H1 (cell line): ENCODE measurements at regions not wholly inside any gene's neighbourhood (a gene's known extent, or its start where the extent isn't known, plus 50 kb on each side); places are given as distances from the start of the nearest gene placed in this dataset.

Experiments
- CTCF ChIA-PET: fragments of 300-600 bp; sonication (Branson Sonifier 250); formaldehyde crosslinking; loops from one replicate; lab custom pipeline; 2021; ENCODE audit not compliant: partially characterized antibody; lab: Charles Lee
- POLR2A ChIA-PET: fragments of 300-600 bp; sonication (Branson Sonifier 250); formaldehyde crosslinking; loops from one replicate; lab custom pipeline; 2021; ENCODE audit warnings: inconsistent platforms; ENCODE audit not compliant: partially characterized antibody; lab: Charles Lee
- DNase-seq, 2 experiments: peaks; one replicate each; pipeline versions ENCODE4 v3.0.0 to v3.0.0-alpha.2; 2010 to 2022; ENCODE audit warnings: low spot score in 2 of 2, low read depth in 1 of 2, mixed read lengths in 1 of 2
- FAIRE-seq: peaks from 2 replicates; lab custom pipeline; 2011; peaks lifted over from hg19 to GRCh38; lab: Jason Lieb, UNC
- H2AFZ ChIP-seq: 2 replicates; pipeline ENCODE4 v1.8.1; 2012; ENCODE audit warnings: low read length, inconsistent platforms
- H2AK5ac ChIP-seq: 2 replicates; pipeline ENCODE4 v1.6.1; 2013; ENCODE audit warnings: low read depth, low read length
- H2BK120ac ChIP-seq: replicated peaks from 2 replicates; pipeline ENCODE3; 2013; ENCODE audit warnings: low read depth, low read length, inconsistent platforms
- H2BK12ac ChIP-seq: 2 replicates; pipeline ENCODE4 v1.6.1; 2013; ENCODE audit warnings: low read depth, low read length
- H2BK15ac ChIP-seq: 2 replicates; pipeline ENCODE4 v1.6.1; 2013; ENCODE audit warnings: low read length
- H2BK20ac ChIP-seq: 2 replicates; pipeline ENCODE4 v1.6.1; 2013; ENCODE audit warnings: low read length
- H2BK5ac ChIP-seq: 2 replicates; pipeline ENCODE4 v1.6.1; 2013; ENCODE audit warnings: low read depth, low read length
- H3K14ac ChIP-seq: 2 replicates; pipeline ENCODE4 v1.6.1; 2013; ENCODE audit warnings: inconsistent platforms; ENCODE audit not compliant: insufficient read length
- H3K18ac ChIP-seq: 2 replicates; pipeline ENCODE4 v1.6.1; 2013; ENCODE audit warnings: low read length; ENCODE audit errors: extremely low read depth
- H3K23ac ChIP-seq: 2 replicates; pipeline ENCODE4 v1.6.1; 2013; ENCODE audit warnings: inconsistent platforms; ENCODE audit not compliant: insufficient read length
- H3K23me2 ChIP-seq: 2 replicates; pipeline ENCODE4 v1.6.1; 2013; ENCODE audit warnings: low read depth, low read length
- H3K27ac ChIP-seq: 2 replicates; pipeline ENCODE4 v1.6.1; 2011; ENCODE audit warnings: low read depth, low read length, inconsistent platforms
- H3K27me3 ChIP-seq, 4 experiments: replicated peaks in 1 of 4; 1 replicate in 1 of 4; 2 replicates in 3 of 4; pipeline versions ENCODE4 v1.6.1 to v1.8.1; 2011 to 2013; ENCODE audit warnings: low read length in 3 of 4, mild to moderate bottlenecking in 3 of 4, inconsistent platforms in 2 of 4, mixed read lengths in 2 of 4, moderate library complexity in 1 of 4; ENCODE audit not compliant: control insufficient read depth in 3 of 4, insufficient read depth in 3 of 4; ENCODE audit errors: extremely low read depth in 1 of 4
- H3K36me3 ChIP-seq, 4 experiments: 2 replicates each; pipeline versions ENCODE4 v1.6.1 to v1.8.1; 2011 to 2013; ENCODE audit warnings: mild to moderate bottlenecking in 4 of 4, low read length in 3 of 4, moderate library complexity in 2 of 4, control low read depth in 1 of 4, inconsistent platforms in 1 of 4; ENCODE audit not compliant: insufficient read depth in 4 of 4, control insufficient read depth in 2 of 4
- H3K4ac ChIP-seq: replicated peaks from 2 replicates; pipeline ENCODE3; 2013; ENCODE audit warnings: low read length, low read depth, mixed read lengths, inconsistent platforms; ENCODE audit not compliant: insufficient read length
- H3K4me1 ChIP-seq, 4 experiments: replicated peaks in 1 of 4; 1 replicate in 1 of 4; 2 replicates in 3 of 4; pipeline versions ENCODE4 v1.6.1 to v1.8.1; 2011 to 2013; ENCODE audit warnings: low read length in 3 of 4, inconsistent platforms in 2 of 4, mixed read lengths in 1 of 4; ENCODE audit not compliant: insufficient read depth in 4 of 4, control insufficient read depth in 3 of 4
- H3K4me2 ChIP-seq, 2 experiments: 2 replicates each; pipeline versions ENCODE4 v1.6.1 to v1.8.1; 2011 to 2013; ENCODE audit warnings: low read depth in 2 of 2, low read length in 2 of 2, control low read depth in 1 of 2, inconsistent platforms in 1 of 2, mild to moderate bottlenecking in 1 of 2; ENCODE audit not compliant: insufficient read depth in 1 of 2
- H3K4me3 ChIP-seq, 4 experiments: fragments of 200-600, 300-600 bp in 1 of 4; sonication (generic), shearing (Covaris generic), sonication (Bioruptor Twin) in 1 of 4; 2 replicates each; pipeline versions ENCODE4 v1.5.1 to v1.8.1; 2011 to 2016; ENCODE audit warnings: low read length in 4 of 4, low read depth in 3 of 4, control low read depth in 2 of 4, inconsistent platforms in 2 of 4, mild to moderate bottlenecking in 2 of 4, mixed read lengths in 1 of 4, moderate library complexity in 1 of 4; ENCODE audit not compliant: insufficient read depth in 2 of 4; ENCODE audit errors: extremely low read depth in 1 of 4
- H3K56ac ChIP-seq: replicated peaks from 2 replicates; pipeline ENCODE3; 2013; ENCODE audit warnings: low read depth, mild to moderate bottlenecking, mixed read lengths, low read length, inconsistent platforms; ENCODE audit not compliant: insufficient read length
- H3K79me1 ChIP-seq: 2 replicates; pipeline ENCODE4 v1.6.1; 2013; ENCODE audit warnings: low read depth, low read length, control low read depth
- H3K79me2 ChIP-seq, 2 experiments: 2 replicates each; pipeline versions ENCODE4 v1.6.1 to v1.8.1; 2012 to 2013; ENCODE audit warnings: low read length in 2 of 2, mild to moderate bottlenecking in 2 of 2, inconsistent platforms in 1 of 2; ENCODE audit not compliant: insufficient read depth in 2 of 2, control insufficient read depth in 1 of 2
- H3K9ac ChIP-seq, 4 experiments: replicated peaks in 1 of 4; 1 replicate in 1 of 4; 2 replicates in 3 of 4; pipeline versions ENCODE4 v1.6.1 to v1.8.1; 2011 to 2013; ENCODE audit warnings: low read depth in 3 of 4, low read length in 3 of 4, control low read depth in 2 of 4, mild to moderate bottlenecking in 2 of 4, moderate library complexity in 2 of 4, inconsistent platforms in 1 of 4; ENCODE audit errors: extremely low read depth in 1 of 4
- H3K9me3 ChIP-seq, 2 experiments: 2 replicates each; pipeline versions ENCODE4 v1.6.1 to v1.8.1; 2012 to 2013; ENCODE audit warnings: mild to moderate bottlenecking in 2 of 2, moderate library complexity in 2 of 2, control low read depth in 1 of 2, inconsistent platforms in 1 of 2, low read depth in 1 of 2, low read length in 1 of 2, mixed read lengths in 1 of 2; ENCODE audit not compliant: insufficient read depth in 2 of 2
- H4K20me1 ChIP-seq, 2 experiments: replicated peaks in 1 of 2; 2 replicates each; pipeline versions ENCODE3 to v1.8.1; 2011 to 2013; ENCODE audit warnings: inconsistent platforms in 2 of 2, low read length in 2 of 2, mild to moderate bottlenecking in 1 of 2; ENCODE audit not compliant: insufficient read depth in 2 of 2, control insufficient read depth in 1 of 2
- H4K5ac ChIP-seq: 2 replicates; pipeline ENCODE4 v1.6.1; 2013; ENCODE audit warnings: low read length, low read depth, mixed read lengths, inconsistent platforms; ENCODE audit not compliant: insufficient read length
- H4K8ac ChIP-seq: 2 replicates; pipeline ENCODE4 v1.8.0; 2013; ENCODE audit warnings: mild to moderate bottlenecking, moderate library complexity, low read length, inconsistent platforms; ENCODE audit not compliant: insufficient read depth; ENCODE audit errors: extremely low read depth
- H4K91ac ChIP-seq: replicated peaks from 2 replicates; pipeline ENCODE3; 2013; ENCODE audit warnings: low read length, mixed read lengths, inconsistent platforms; ENCODE audit not compliant: insufficient read length
- BACH1 ChIP-seq: IDR thresholded peaks from 2 replicates; pipeline ENCODE4 v1.6.1; 2012; ENCODE audit warnings: low read length, improper control_type of control experiment
- BCL11A ChIP-seq, 2 experiments: IDR thresholded peaks; one replicate each; pipeline ENCODE4 v1.6.1; 2011; ENCODE audit warnings: low read depth in 2 of 2, low read length in 2 of 2, mild to moderate bottlenecking in 2 of 2
- CBX8 ChIP-seq: fragments of 300-800, 300-1000 bp; sonication (generic); IDR thresholded peaks from 2 replicates; pipeline ENCODE4 v1.7.1; 2016; ENCODE audit warnings: low read depth, low read length, borderline replicate concordance
- CEBPB ChIP-seq: IDR thresholded peaks from 2 replicates; pipeline ENCODE4 v1.6.1; 2012; ENCODE audit warnings: low read depth, low read length
- CHD2 ChIP-seq: IDR thresholded peaks from 2 replicates; pipeline ENCODE4 v1.6.1; 2012; ENCODE audit warnings: low read length, improper control_type of control experiment
- EGR1 ChIP-seq: IDR thresholded peaks from 2 replicates; pipeline ENCODE4 v1.6.1; 2011; ENCODE audit warnings: low read depth, low read length, borderline replicate concordance
- GABPA ChIP-seq: IDR thresholded peaks from 2 replicates; pipeline ENCODE4 v1.6.1; 2011; ENCODE audit warnings: mild to moderate bottlenecking, low read length, moderate library complexity, borderline replicate concordance; ENCODE audit not compliant: insufficient read depth
- HDAC6 ChIP-seq: IDR thresholded peaks from one replicate; pipeline ENCODE4 v1.7.1; 2012; ENCODE audit warnings: low read depth, mild to moderate bottlenecking, inconsistent platforms, low read length, moderate library complexity
- KDM4A ChIP-seq: IDR thresholded peaks from one replicate; pipeline ENCODE4 v1.7.1; 2012; ENCODE audit warnings: low read depth, mild to moderate bottlenecking, moderate library complexity, low read length, inconsistent platforms; ENCODE audit not compliant: severe bottlenecking
- NRF1 ChIP-seq: IDR thresholded peaks from 2 replicates; pipeline ENCODE4 v1.6.1; 2011; ENCODE audit warnings: mild to moderate bottlenecking, low read depth, low read length, improper control_type of control experiment
- POLR2A ChIP-seq, 2 experiments: IDR thresholded peaks; 1 replicate in 1 of 2; 2 replicates in 1 of 2; pipeline ENCODE4 v1.6.1; 2011; ENCODE audit warnings: low read depth in 2 of 2, low read length in 2 of 2, mild to moderate bottlenecking in 2 of 2; ENCODE audit errors: control extremely low read depth in 1 of 2
- RXRA ChIP-seq: IDR thresholded peaks from 2 replicates; pipeline ENCODE4 v1.6.1; 2011; ENCODE audit warnings: low read depth, mild to moderate bottlenecking, low read length, moderate library complexity; ENCODE audit not compliant: insufficient read depth
- SIN3A ChIP-seq, 2 experiments: IDR thresholded peaks in 1 of 2; conservative IDR thresholded peaks in 1 of 2; 2 replicates each; pipeline ENCODE4 v1.6.1; 2011 to 2012; ENCODE audit warnings: low read length in 2 of 2, improper control_type of control experiment in 1 of 2, low read depth in 1 of 2, mild to moderate bottlenecking in 1 of 2
- SUZ12 ChIP-seq: fragments of 200-600 bp; sonication (generic); IDR thresholded peaks from 2 replicates; pipeline ENCODE4 v1.6.1; 2012; ENCODE audit warnings: mild to moderate bottlenecking, inconsistent platforms, low read length, moderate library complexity, mixed read lengths
- TAF1 ChIP-seq: IDR thresholded peaks from 2 replicates; pipeline ENCODE4 v1.6.1; 2011; ENCODE audit warnings: mild to moderate bottlenecking, low read depth, low read length
- ZNF274 ChIP-seq: IDR thresholded peaks from 2 replicates; pipeline ENCODE4 v1.7.0; 2012; ENCODE audit warnings: low read length, borderline replicate concordance; ENCODE audit errors: extremely low read depth
- WGBS, 2 experiments: shearing (Covaris generic) in 1 of 2; methylation state at CpG; one replicate each; pipeline versions ENCODE4 v1.1.6 to v1.1.7; 2013 to 2015; ENCODE audit warnings: low lambda C conversion rate in 2 of 2, mixed read lengths in 2 of 2, inconsistent platforms in 1 of 2, low coverage in 1 of 2, missing lambda C conversion rate in 1 of 2; ENCODE audit not compliant: insufficient replicate concordance in 2 of 2, insufficient coverage in 1 of 2, insufficient read length in 1 of 2; ENCODE audit errors: extremely low coverage in 1 of 2, missing lambda C conversion rate in 1 of 2; 5-methylcytosine and 5-hydroxymethylcytosine counted together

- Histone ChIP-seq H3K4me2 (no peak overlapping the region), H3K23me2 (no peaks in the 10 kb centered on the region), H3K18ac (no peak overlapping the region), H3K79me1 (no peaks in the 10 kb centered on the region), H3K4me1 (no peaks in the 10 kb centered on the region), H3K27ac (no peak overlapping the region), H4K91ac (no peak overlapping the region), H3K36me3 (no peaks in the 10 kb centered on the region), H2BK20ac (no peak overlapping the region), H2BK15ac (no peak overlapping the region), H2BK5ac (no peak overlapping the region), H3K4me3 (no peak overlapping the region), H3K4ac (no peak overlapping the region), H2AK5ac (no peak overlapping the region), H2AFZ (no peak overlapping the region), H4K20me1 (peaks cover 0 to 2% of the 10 kb centered on the region in 2 experiments), H3K56ac (no peak overlapping the region), H3K79me2 (no peaks in the 10 kb centered on the region), H3K9ac (no peak overlapping the region), H2BK120ac (no peak overlapping the region), H3K14ac (no peak overlapping the region), H4K8ac (no peak overlapping the region), H3K9me3 (0 out of 4 replicates have a peak, but pooled peaks cover 0 to 5% of the 10 kb centered on the region in 2 experiments), H3K27me3 (no peaks in the 10 kb centered on the region), H3K23ac (no peak overlapping the region), H4K5ac (no peak overlapping the region), H2BK12ac (no peak overlapping the region)
- CTCF ChIA-PET = interaction anchor here (0.5 to 1.5 kb wide), 5 partner anchors 15 to 1122 kb away, joined by 3 to 4 read pairs (median 3); no protein-coding TSS in a partner anchor
- WGBS, 2 experiments = 94% methylated on average over 3 of the region's 3 CpGs; no CpG with 5 or more reads in 1 of the 2 experiments
- POLR2A ChIA-PET = no interaction called here
- FAIRE-seq (no peak), DNase-seq (no peak)
- TF ChIP-seq POLR2A (IDR thresholded peaks at IDR 0.05; ENCODE audit: control extremely low read depth in 1 of 2, low read depth in 2 of 2, low read length in 2 of 2) (no peak), CHD2 (no peak), BACH1 (no peak), EGR1 (no peak), TAF1 (no peak), KDM4A (no peak), ZNF274 (no peak), HDAC6 (no peak), CEBPB (no peak), SUZ12 (no peak), NRF1 (no peak), BCL11A (IDR thresholded peaks at IDR 0.05; ENCODE audit: low read depth in 2 of 2, low read length in 2 of 2) (no peak), RXRA (no peak), CBX8 (no peak), SIN3A (conservative IDR thresholded peaks at IDR 0.05 in 1 of 2, IDR thresholded peaks at IDR 0.05 in 1 of 2; ENCODE audit: low read depth in 1 of 2, low read length in 2 of 2) (no peak), GABPA (no peak)
These were observed 218.5 kb upstream of the LNX1 start for GRCh38 chr4:53809816-53810215.
